ENCODE measurements at regions not wholly inside any gene's neighbourhood (a gene's known extent, or its start where the extent isn't known, plus 50 kb on each side); places are given as distances from the start of the nearest gene placed in this dataset.

- 60% methylated on average over 1 of the region's 3 CpGs; no CpG with 5 or more reads in 1 of the 2 experiments for WGBS, 2 experiments (ENCODE audit: extremely low coverage in 2 of 2, insufficient read length in 1 of 2)
- POLR2A ChIA-PET (ENCODE audit: unreplicated experiment), result no interaction called here
These were observed 633.0 kb downstream of the TLL1 start for GRCh38 chr4:166506051-166506450.

More at GRCh38 chr4:166506051-166506450, 633.0 kb downstream of the TLL1 start:
- intact Hi-C loops (cut with micrococcal nuclease) (no loop called here), in situ Hi-C loops (cut with MboI; ENCODE audit: low sequenced_read_pairs) (no loop called here), dilution Hi-C loops (cut with HindIII; ENCODE audit: low sequenced_read_pairs, unreplicated experiment) (no loop called here)
- Histone ChIP-seq H3K4me1 (ENCODE audit: control insufficient read depth, insufficient read depth, low read length) (no peaks in the 10 kb centered on the region), H3K18ac (ENCODE audit: low read depth, low read length) (no peak overlapping the region), H2BK120ac (ENCODE audit: low read depth, low read length) (no peak overlapping the region), H3K9me3 (ENCODE audit: control insufficient read depth, insufficient read depth, low read length) (peaks cover 11% of the 10 kb centered on the region), H3K27me3 (ENCODE audit: control insufficient read depth, insufficient read depth, low read length) (no peaks in the 10 kb centered on the region), H4K8ac (ENCODE audit: low read depth in 2 of 2, low read length in 2 of 2) (no peak overlapping the region), H3K79me1 (ENCODE audit: low read depth in 1 of 2, low read length in 2 of 2) (no peaks in the 10 kb centered on the region), H4K91ac (ENCODE audit: insufficient read depth, low read depth, low read length) (no peak overlapping the region), H3K9me1 (ENCODE audit: insufficient read depth, low read length) (no peaks in the 10 kb centered on the region), H4K5ac (ENCODE audit: low read depth, low read length) (no peak overlapping the region), H3K27ac (ENCODE audit: insufficient read depth, low read length) (no peak overlapping the region), H2BK20ac (ENCODE audit: low read depth, low read length) (no peak overlapping the region), H3K56ac (ENCODE audit: extremely low read depth, insufficient read depth, low read length) (no peak overlapping the region), H2AK5ac (ENCODE audit: low read depth, low read length) (no peak overlapping the region), H3K4ac (ENCODE audit: low read depth, low read length) (no peak overlapping the region), H3K14ac (replicated peaks; ENCODE audit: low read depth, low read length) (no peak overlapping the region), H3K4me3 (ENCODE audit: insufficient read depth, low read depth, low read length) (no peak overlapping the region), H2BK5ac (ENCODE audit: low read depth, low read length, poor library complexity, severe bottlenecking) (no peak overlapping the region), H3K23ac (ENCODE audit: low read depth, low read length) (no peak overlapping the region), H3K4me2 (ENCODE audit: low read depth, low read length) (no peak overlapping the region), H2AK9ac (replicated peaks; ENCODE audit: low read depth, low read length, poor library complexity) (no peak overlapping the region), H2AFZ (replicated peaks; ENCODE audit: low read length, poor library complexity) (no peak overlapping the region), H3K36me3 (ENCODE audit: control insufficient read depth, insufficient read depth, low read length) (no peaks in the 10 kb centered on the region), H2BK15ac (ENCODE audit: low read depth, low read length) (no peak overlapping the region), H4K20me1 (ENCODE audit: insufficient read depth, low read length) (no peaks in the 10 kb centered on the region), H3K9ac (ENCODE audit: low read depth, low read length) (no peak overlapping the region)
- no TSS peak for BruUV-seq (replicated peaks)
- TF ChIP-seq CHD1 (IDR thresholded peaks at IDR 0.05; ENCODE audit: low read depth, low read length) (no peak), FOS (IDR thresholded peaks at IDR 0.05; ENCODE audit: low read depth, low read length) (no peak), SMC3 (IDR thresholded peaks at IDR 0.05; ENCODE audit: low read depth, low read length) (no peak), USF2 (IDR thresholded peaks at IDR 0.05; ENCODE audit: low read depth, low read length) (no peak), MXI1 (IDR thresholded peaks at IDR 0.05; ENCODE audit: borderline replicate concordance, low read depth, low read length) (no peak), POLR2A (IDR thresholded peaks at IDR 0.05; ENCODE audit: low read depth, low read length) (no peak), CEBPB (IDR thresholded peaks at IDR 0.05; ENCODE audit: low read depth, low read length) (no peak), CTCF (conservative IDR thresholded peaks at IDR 0.05; ENCODE audit: low read depth, low read length) (no peak), MAFK (IDR thresholded peaks at IDR 0.05; ENCODE audit: low read depth, low read length) (no peak), RAD21 (IDR thresholded peaks at IDR 0.05; ENCODE audit: low read length) (no peak), RFX5 (IDR thresholded peaks at IDR 0.05; ENCODE audit: low read depth, low read length) (no peak), ELK1 (IDR thresholded peaks at IDR 0.05; ENCODE audit: borderline replicate concordance, low read depth, low read length) (no peak), BHLHE40 (IDR thresholded peaks at IDR 0.05; ENCODE audit: low read depth, low read length) (no peak), NFE2L2 (IDR thresholded peaks at IDR 0.05; ENCODE audit: low read depth, low read length) (no peak), MAZ (IDR thresholded peaks at IDR 0.05; ENCODE audit: borderline replicate concordance, low read depth, low read length) (no peak), RCOR1 (IDR thresholded peaks at IDR 0.05; ENCODE audit: insufficient replicate concordance, low read length) (no peak)
- ATAC-seq (ENCODE audit: low read depth), result no peak
- CTCF ChIA-PET, result no interaction called here
- DNase-seq, result no peak

Data from IMR-90 (cell line).